ENCODE measurements at regions not wholly inside any gene's neighbourhood (a gene's known extent, or its start where the extent isn't known, plus 50 kb on each side); places are given as distances from the start of the nearest gene placed in this dataset.
"Not testable (repeated sequence)": the region's sequence is repeated elsewhere in the genome, so short reads cannot be mapped to it uniquely, and the experiment has no call there.

- in situ Hi-C loops (cut with HindIII; ENCODE audit: low sequenced_read_pairs): no loop called here
Measured at GRCh38 chr4:138475116-138475515, 233.0 kb upstream of the SLC7A11 start.

GRCh38 chr4:138473339-138473738, 231.2 kb upstream of the SLC7A11 start:
- in situ Hi-C loops (cut with HindIII; ENCODE audit: low sequenced_read_pairs): no loop called here

- in situ Hi-C loops (cut with HindIII; ENCODE audit: low sequenced_read_pairs): no loop called here
Measured at GRCh38 chr4:138460477-138461414, 218.6 kb upstream of the SLC7A11 start.

- in situ Hi-C loops (cut with HindIII; ENCODE audit: low sequenced_read_pairs): no loop called here
Measured at GRCh38 chr4:138458751-138459150, 216.6 kb upstream of the SLC7A11 start.

GRCh38 chr4:138456349-138456748, 214.2 kb upstream of the SLC7A11 start:
- in situ Hi-C loops (cut with HindIII; ENCODE audit: low sequenced_read_pairs): not testable (repeated sequence)

- in situ Hi-C loops (cut with HindIII; ENCODE audit: low sequenced_read_pairs): no loop called here
Measured at GRCh38 chr4:138455097-138455496, 212.9 kb upstream of the SLC7A11 start.

GRCh38 chr4:138452826-138453225, 210.7 kb upstream of the SLC7A11 start:
- in situ Hi-C loops (cut with HindIII; ENCODE audit: low sequenced_read_pairs): no loop called here

- in situ Hi-C loops (cut with HindIII; ENCODE audit: low sequenced_read_pairs): no loop called here
Measured at GRCh38 chr4:138451276-138451663, 209.1 kb upstream of the SLC7A11 start.

- in situ Hi-C loops (cut with HindIII; ENCODE audit: low sequenced_read_pairs): no loop called here
Measured at GRCh38 chr4:138450546-138451275, 208.6 kb upstream of the SLC7A11 start.

- in situ Hi-C loops (cut with HindIII; ENCODE audit: low sequenced_read_pairs): no loop called here
Measured at GRCh38 chr4:138449938-138450337, 207.8 kb upstream of the SLC7A11 start.

- in situ Hi-C loops (cut with HindIII; ENCODE audit: low sequenced_read_pairs): no loop called here
Measured at GRCh38 chr4:138448169-138448568, 206.0 kb upstream of the SLC7A11 start.

GRCh38 chr4:138446456-138446855, 204.3 kb upstream of the SLC7A11 start:
- in situ Hi-C loops (cut with HindIII; ENCODE audit: low sequenced_read_pairs): no loop called here

- in situ Hi-C loops (cut with HindIII; ENCODE audit: low sequenced_read_pairs): no loop called here
Measured at GRCh38 chr4:138445098-138445497, 202.9 kb upstream of the SLC7A11 start.

GRCh38 chr4:138444260-138444659, 202.1 kb upstream of the SLC7A11 start:
- in situ Hi-C loops (cut with HindIII; ENCODE audit: low sequenced_read_pairs): no loop called here

- in situ Hi-C loops (cut with HindIII; ENCODE audit: low sequenced_read_pairs): no loop called here
Measured at GRCh38 chr4:138439143-138439581, 197.0 kb upstream of the SLC7A11 start.

- in situ Hi-C loops (cut with HindIII; ENCODE audit: low sequenced_read_pairs): no loop called here
Measured at GRCh38 chr4:138438608-138439007, 196.5 kb upstream of the SLC7A11 start.

GRCh38 chr4:138437263-138437851, 195.2 kb upstream of the SLC7A11 start:
- in situ Hi-C loops (cut with HindIII; ENCODE audit: low sequenced_read_pairs): no loop called here

GRCh38 chr4:138435733-138436132, 193.6 kb upstream of the SLC7A11 start:
- in situ Hi-C loops (cut with HindIII; ENCODE audit: low sequenced_read_pairs): not testable (repeated sequence)

GRCh38 chr4:138435046-138435445, 192.9 kb upstream of the SLC7A11 start:
- in situ Hi-C loops (cut with HindIII; ENCODE audit: low sequenced_read_pairs): not testable (repeated sequence)

- in situ Hi-C loops (cut with HindIII; ENCODE audit: low sequenced_read_pairs): no loop called here
Measured at GRCh38 chr4:138428611-138429010, 186.5 kb upstream of the SLC7A11 start.

GRCh38 chr4:138426786-138427185, 184.6 kb upstream of the SLC7A11 start:
- in situ Hi-C loops (cut with HindIII; ENCODE audit: low sequenced_read_pairs): no loop called here

Data from DLD1 (cell line).